ENCODE measurements at regions not wholly inside any gene's neighbourhood (a gene's known extent, or its start where the extent isn't known, plus 50 kb on each side); places are given as distances from the start of the nearest gene placed in this dataset.

DNA sequence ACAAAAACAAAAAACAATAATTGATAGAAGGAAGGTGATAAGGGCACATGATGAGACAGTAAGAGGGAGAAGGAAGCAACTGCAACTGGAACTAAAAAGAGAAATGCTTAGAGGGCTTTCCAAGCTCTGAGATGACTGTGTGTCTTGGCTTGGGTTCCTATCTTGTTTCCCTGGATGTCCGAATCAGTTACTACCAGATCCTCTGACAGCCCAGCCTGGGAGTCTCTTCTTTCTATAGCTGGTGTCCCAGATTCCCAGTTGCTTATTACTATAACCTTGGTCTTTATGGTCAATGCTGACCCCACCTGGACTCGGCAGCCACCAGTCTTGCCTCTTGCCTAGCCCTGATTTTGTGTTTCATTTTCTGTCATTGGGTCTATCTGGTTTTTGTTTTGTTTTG, 116.4 kb downstream of the RFC3 start:
- TF ChIP-seq, protein P1, sequence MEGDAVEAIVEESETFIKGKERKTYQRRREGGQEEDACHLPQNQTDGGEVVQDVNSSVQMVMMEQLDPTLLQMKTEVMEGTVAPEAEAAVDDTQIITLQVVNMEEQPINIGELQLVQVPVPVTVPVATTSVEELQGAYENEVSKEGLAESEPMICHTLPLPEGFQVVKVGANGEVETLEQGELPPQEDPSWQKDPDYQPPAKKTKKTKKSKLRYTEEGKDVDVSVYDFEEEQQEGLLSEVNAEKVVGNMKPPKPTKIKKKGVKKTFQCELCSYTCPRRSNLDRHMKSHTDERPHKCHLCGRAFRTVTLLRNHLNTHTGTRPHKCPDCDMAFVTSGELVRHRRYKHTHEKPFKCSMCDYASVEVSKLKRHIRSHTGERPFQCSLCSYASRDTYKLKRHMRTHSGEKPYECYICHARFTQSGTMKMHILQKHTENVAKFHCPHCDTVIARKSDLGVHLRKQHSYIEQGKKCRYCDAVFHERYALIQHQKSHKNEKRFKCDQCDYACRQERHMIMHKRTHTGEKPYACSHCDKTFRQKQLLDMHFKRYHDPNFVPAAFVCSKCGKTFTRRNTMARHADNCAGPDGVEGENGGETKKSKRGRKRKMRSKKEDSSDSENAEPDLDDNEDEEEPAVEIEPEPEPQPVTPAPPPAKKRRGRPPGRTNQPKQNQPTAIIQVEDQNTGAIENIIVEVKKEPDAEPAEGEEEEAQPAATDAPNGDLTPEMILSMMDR (conservative IDR thresholded peaks at IDR 0.05), result no peak
- no peak for TF ChIP-seq EZH2 (IDR thresholded peaks at IDR 0.05; ENCODE audit: low read depth)
